Stimulated activated memory B cell treated with anti-CD40 and anti-IgM and Interleukin-4, amounts not matched to agents 10 μg/mL and 1 μg/mL and 100 μg/mL, for 72 hours (primary cell): ENCODE measurements at regions not wholly inside any gene's neighbourhood (a gene's known extent, or its start where the extent isn't known, plus 50 kb on each side); places are given as distances from the start of the nearest gene placed in this dataset.

Experiments used
- ATAC-seq: fragments of 150-1000 bp; cut with Tn5 transposase; 2 replicates; pipeline ENCODE4 v1.10.0; 2021
- H3K27ac Mint-ChIP-seq: one replicate; pipeline ENCODE4 v1.8.0; 2022; ENCODE audit warnings: mild to moderate bottlenecking, mixed read lengths
- H3K27me3 Mint-ChIP-seq: one replicate; pipeline ENCODE4 v1.8.0; 2022; ENCODE audit warnings: mixed read lengths
- H3K36me3 Mint-ChIP-seq: one replicate; pipeline ENCODE4 v1.8.0; 2022; ENCODE audit warnings: mixed read lengths
- H3K4me1 Mint-ChIP-seq: one replicate; pipeline ENCODE4 v1.8.0; 2022; ENCODE audit warnings: mixed read lengths
- H3K4me3 Mint-ChIP-seq: one replicate; pipeline ENCODE4 v1.8.0; 2022; ENCODE audit warnings: mild to moderate bottlenecking, moderate library complexity, mixed read lengths
- H3K9me3 Mint-ChIP-seq: one replicate; pipeline ENCODE4 v1.8.0; 2022; ENCODE audit warnings: mixed read lengths

- no peaks in the 10 kb centered on the region for H3K4me1 Mint-ChIP-seq
- ATAC-seq, result no peak
- H3K9me3 Mint-ChIP-seq, result peaks cover 3% of the 10 kb centered on the region
- no peaks in the 10 kb centered on the region for H3K27me3 Mint-ChIP-seq
- no peak overlapping the region for H3K4me3 Mint-ChIP-seq
- no peak overlapping the region for H3K27ac Mint-ChIP-seq
- H3K36me3 Mint-ChIP-seq, result no peaks in the 10 kb centered on the region
Observed at GRCh38 chr2:76251342-76251741, 540.6 kb upstream of the GCFC2 start.

GRCh38 chr2:76247006-76247405 is 536.3 kb upstream of the GCFC2 start:
- H3K4me1 Mint-ChIP-seq, result no peaks in the 10 kb centered on the region
- peaks cover 3% of the 10 kb centered on the region for H3K9me3 Mint-ChIP-seq

GRCh38 chr2:76211991-76212985 is 501.6 kb upstream of the GCFC2 start:
- H3K4me3 Mint-ChIP-seq, result no peak overlapping the region
- no peaks in the 10 kb centered on the region for H3K36me3 Mint-ChIP-seq
- no peaks in the 10 kb centered on the region for H3K9me3 Mint-ChIP-seq
- H3K4me1 Mint-ChIP-seq, result no peaks in the 10 kb centered on the region
- no peaks in the 10 kb centered on the region for H3K27me3 Mint-ChIP-seq
- no peak for ATAC-seq
- no peak overlapping the region for H3K27ac Mint-ChIP-seq

More at GRCh38 chr2:76247006-76247405, 536.3 kb upstream of the GCFC2 start:
- no peaks in the 10 kb centered on the region for H3K36me3 Mint-ChIP-seq
- no peak overlapping the region for H3K4me3 Mint-ChIP-seq
- no peaks in the 10 kb centered on the region for H3K27me3 Mint-ChIP-seq
- ATAC-seq, result no peak
- no peak overlapping the region for H3K27ac Mint-ChIP-seq

GRCh38 chr2:76210551-76210950 is 499.8 kb upstream of the GCFC2 start:
- Mint-ChIP-seq H3K27ac (no peak overlapping the region), H3K36me3 (no peaks in the 10 kb centered on the region), H3K27me3 (no peaks in the 10 kb centered on the region), H3K4me3 (no peak overlapping the region), H3K9me3 (no peaks in the 10 kb centered on the region), H3K4me1 (no peaks in the 10 kb centered on the region)
- ATAC-seq, result no peak

GRCh38 chr2:76204048-76204447 is 493.3 kb upstream of the GCFC2 start:
- Mint-ChIP-seq H3K4me1 (no peaks in the 10 kb centered on the region), H3K27me3 (no peaks in the 10 kb centered on the region), H3K9me3 (no peaks in the 10 kb centered on the region), H3K27ac (no peak overlapping the region), H3K4me3 (no peak overlapping the region), H3K36me3 (no peaks in the 10 kb centered on the region)
- no peak for ATAC-seq

GRCh38 chr2:76202866-76203265 is 492.2 kb upstream of the GCFC2 start:
- Mint-ChIP-seq H3K9me3 (no peaks in the 10 kb centered on the region), H3K27ac (no peak overlapping the region), H3K4me1 (no peaks in the 10 kb centered on the region), H3K27me3 (no peaks in the 10 kb centered on the region), H3K4me3 (no peak overlapping the region), H3K36me3 (no peaks in the 10 kb centered on the region)
- no peak for ATAC-seq

- no peak for ATAC-seq
- H3K27ac Mint-ChIP-seq, result no peak overlapping the region
- no peaks in the 10 kb centered on the region for H3K36me3 Mint-ChIP-seq
- no peaks in the 10 kb centered on the region for H3K9me3 Mint-ChIP-seq
- no peaks in the 10 kb centered on the region for H3K4me1 Mint-ChIP-seq
- no peaks in the 10 kb centered on the region for H3K27me3 Mint-ChIP-seq
- no peak overlapping the region for H3K4me3 Mint-ChIP-seq
Observed at GRCh38 chr2:76197842-76198448, 487.2 kb upstream of the GCFC2 start.

GRCh38 chr2:76197428-76197827 is 486.7 kb upstream of the GCFC2 start:
- H3K27me3 Mint-ChIP-seq, result no peaks in the 10 kb centered on the region
- H3K36me3 Mint-ChIP-seq, result no peaks in the 10 kb centered on the region
- no peaks in the 10 kb centered on the region for H3K4me1 Mint-ChIP-seq
- no peak for ATAC-seq
- H3K9me3 Mint-ChIP-seq, result no peaks in the 10 kb centered on the region
- no peak overlapping the region for H3K4me3 Mint-ChIP-seq
- H3K27ac Mint-ChIP-seq, result no peak overlapping the region

GRCh38 chr2:76194031-76194775 is 483.5 kb upstream of the GCFC2 start:
- peaks cover 3% of the 10 kb centered on the region for H3K9me3 Mint-ChIP-seq
- H3K36me3 Mint-ChIP-seq, result no peaks in the 10 kb centered on the region
- no peaks in the 10 kb centered on the region for H3K4me1 Mint-ChIP-seq
- no peak for ATAC-seq
- no peak overlapping the region for H3K4me3 Mint-ChIP-seq
- H3K27me3 Mint-ChIP-seq, result no peaks in the 10 kb centered on the region
- no peak overlapping the region for H3K27ac Mint-ChIP-seq

- Mint-ChIP-seq H3K27me3 (no peaks in the 10 kb centered on the region), H3K27ac (no peak overlapping the region), H3K9me3 (peaks cover 3% of the 10 kb centered on the region), H3K4me1 (no peaks in the 10 kb centered on the region), H3K4me3 (no peak overlapping the region), H3K36me3 (no peaks in the 10 kb centered on the region)
- no peak for ATAC-seq
Observed at GRCh38 chr2:76193089-76193488, 482.4 kb upstream of the GCFC2 start.

- Mint-ChIP-seq H3K27me3 (no peaks in the 10 kb centered on the region), H3K36me3 (no peaks in the 10 kb centered on the region), H3K9me3 (peaks cover 3% of the 10 kb centered on the region), H3K27ac (no peak overlapping the region), H3K4me3 (no peak overlapping the region), H3K4me1 (no peaks in the 10 kb centered on the region)
- ATAC-seq, result no peak
Observed at GRCh38 chr2:76188334-76189008, 477.8 kb upstream of the GCFC2 start.

- H3K27me3 Mint-ChIP-seq, result no peaks in the 10 kb centered on the region
- peaks cover 3% of the 10 kb centered on the region for H3K9me3 Mint-ChIP-seq
- H3K36me3 Mint-ChIP-seq, result no peaks in the 10 kb centered on the region
- no peak overlapping the region for H3K4me3 Mint-ChIP-seq
- H3K27ac Mint-ChIP-seq, result no peak overlapping the region
- ATAC-seq, result no peak
- H3K4me1 Mint-ChIP-seq, result no peaks in the 10 kb centered on the region
Observed at GRCh38 chr2:76187415-76187814, 476.7 kb upstream of the GCFC2 start.

- H3K4me1 Mint-ChIP-seq, result no peaks in the 10 kb centered on the region
- peaks cover 16% of the 10 kb centered on the region for H3K9me3 Mint-ChIP-seq
- H3K27me3 Mint-ChIP-seq, result no peaks in the 10 kb centered on the region
- no peak for ATAC-seq
- H3K36me3 Mint-ChIP-seq, result no peaks in the 10 kb centered on the region
- H3K27ac Mint-ChIP-seq, result no peak overlapping the region
- no peak overlapping the region for H3K4me3 Mint-ChIP-seq
Observed at GRCh38 chr2:76180676-76181075, 470.0 kb upstream of the GCFC2 start.

GRCh38 chr2:76178610-76179009 is 467.9 kb upstream of the GCFC2 start:
- H3K27me3 Mint-ChIP-seq, result no peaks in the 10 kb centered on the region
- H3K27ac Mint-ChIP-seq, result no peak overlapping the region
- no peaks in the 10 kb centered on the region for H3K4me1 Mint-ChIP-seq
- no peaks in the 10 kb centered on the region for H3K36me3 Mint-ChIP-seq
- no peak overlapping the region for H3K4me3 Mint-ChIP-seq
- H3K9me3 Mint-ChIP-seq, result peaks cover 26% of the 10 kb centered on the region
- no peak for ATAC-seq

GRCh38 chr2:76175295-76175694 is 464.6 kb upstream of the GCFC2 start:
- Mint-ChIP-seq H3K9me3 (peaks cover 31% of the 10 kb centered on the region), H3K36me3 (no peaks in the 10 kb centered on the region), H3K27ac (no peak overlapping the region), H3K4me3 (no peak overlapping the region), H3K4me1 (no peaks in the 10 kb centered on the region), H3K27me3 (no peaks in the 10 kb centered on the region)
- no peak for ATAC-seq
